Glutamatergic neuron (in vitro differentiated cells): ENCODE measurements at regions not wholly inside any gene's neighbourhood (a gene's known extent, or its start where the extent isn't known, plus 50 kb on each side); places are given as distances from the start of the nearest gene placed in this dataset.

Experiments
- DNase-seq: peaks from one replicate; pipeline ENCODE4 v3.0.0; 2022
- H3K27ac Mint-ChIP-seq: one replicate; pipeline ENCODE4 v1.8.0; 2020; ENCODE audit warnings: mild to moderate bottlenecking, mixed read lengths, inconsistent platforms; ENCODE audit not compliant: unreplicated experiment
- H3K27me3 Mint-ChIP-seq: one replicate; pipeline ENCODE4 v1.8.0; 2020; ENCODE audit warnings: mild to moderate bottlenecking, moderate library complexity, mixed read lengths, inconsistent platforms; ENCODE audit not compliant: unreplicated experiment
- H3K36me3 Mint-ChIP-seq: one replicate; pipeline ENCODE4 v1.8.0; 2020; ENCODE audit warnings: mild to moderate bottlenecking, mixed read lengths, inconsistent platforms; ENCODE audit not compliant: unreplicated experiment
- H3K4me1 Mint-ChIP-seq: one replicate; pipeline ENCODE4 v1.8.0; 2020; ENCODE audit warnings: mild to moderate bottlenecking, low read depth, mixed read lengths, inconsistent platforms; ENCODE audit not compliant: unreplicated experiment
- H3K4me3 Mint-ChIP-seq: one replicate; pipeline ENCODE4 v1.8.0; 2020; ENCODE audit warnings: mild to moderate bottlenecking, mixed read lengths, inconsistent platforms; ENCODE audit not compliant: unreplicated experiment
- H3K9me3 Mint-ChIP-seq: one replicate; pipeline ENCODE4 v1.8.0; 2020; ENCODE audit warnings: mild to moderate bottlenecking, moderate library complexity, mixed read lengths, inconsistent platforms; ENCODE audit not compliant: unreplicated experiment
- CTCF ChIP-seq: fragments of 200-600 bp; sonication (generic); IDR thresholded peaks from one replicate; pipeline ENCODE4 v1.5.0; 2021; ENCODE audit not compliant: partially characterized antibody, unreplicated experiment

- no peak overlapping the region for H3K4me3 Mint-ChIP-seq
Measured at GRCh38 chr4:111475666-111476065, 669.6 kb upstream of the FAM241A start.

GRCh38 chr4:111480510-111480909 is 664.7 kb upstream of the FAM241A start:
- Mint-ChIP-seq H3K4me3 (no peak overlapping the region), H3K27me3 (peaks cover 2% of the 10 kb centered on the region), H3K9me3 (peaks cover 2% of the 10 kb centered on the region), H3K27ac (no peak overlapping the region), H3K4me1 (no peaks in the 10 kb centered on the region), H3K36me3 (no peaks in the 10 kb centered on the region)
- no peak for TF ChIP-seq CTCF
- no peak for DNase-seq

More at GRCh38 chr4:111475666-111476065, 669.6 kb upstream of the FAM241A start:
- no peaks in the 10 kb centered on the region for H3K4me1 Mint-ChIP-seq
- no peak for DNase-seq
- H3K27me3 Mint-ChIP-seq = no peaks in the 10 kb centered on the region
- H3K9me3 Mint-ChIP-seq = no peaks in the 10 kb centered on the region
- TF ChIP-seq CTCF = no peak
- no peaks in the 10 kb centered on the region for H3K36me3 Mint-ChIP-seq
- H3K27ac Mint-ChIP-seq = no peak overlapping the region

GRCh38 chr4:111483375-111484169 is 661.7 kb upstream of the FAM241A start:
- no peak for TF ChIP-seq CTCF
- Mint-ChIP-seq H3K27ac (no peak overlapping the region), H3K36me3 (no peaks in the 10 kb centered on the region), H3K27me3 (peaks cover 2% of the 10 kb centered on the region), H3K4me1 (no peaks in the 10 kb centered on the region), H3K9me3 (peaks cover 5% of the 10 kb centered on the region), H3K4me3 (no peak overlapping the region)
- no peak for DNase-seq

- Mint-ChIP-seq H3K27me3 (peaks cover 5% of the 10 kb centered on the region), H3K4me3 (no peak overlapping the region), H3K9me3 (peaks cover 2% of the 10 kb centered on the region), H3K36me3 (no peaks in the 10 kb centered on the region), H3K4me1 (no peaks in the 10 kb centered on the region), H3K27ac (no peak overlapping the region)
- DNase-seq = no peak
- TF ChIP-seq CTCF = no peak
Measured at GRCh38 chr4:111492496-111492895, 652.8 kb upstream of the FAM241A start.

GRCh38 chr4:111494471-111494870 is 650.8 kb upstream of the FAM241A start:
- no peak for DNase-seq
- Mint-ChIP-seq H3K36me3 (no peaks in the 10 kb centered on the region), H3K4me1 (no peaks in the 10 kb centered on the region), H3K27me3 (peaks cover 5% of the 10 kb centered on the region), H3K27ac (no peak overlapping the region), H3K9me3 (no peaks in the 10 kb centered on the region), H3K4me3 (no peak overlapping the region)
- TF ChIP-seq CTCF = no peak
